NCI-H2107 treated with DMSO at 0.1 percent for 48 hours (cell line): ENCODE measurements at regions not wholly inside any gene's neighbourhood (a gene's known extent, or its start where the extent isn't known, plus 50 kb on each side); places are given as distances from the start of the nearest gene placed in this dataset.

Source experiments
- DNase-seq: peaks from one replicate; lab custom pipeline; 2025; ENCODE audit not compliant: unreplicated experiment; lab: John Stamatoyannopoulos, UW

- no peak for DNase-seq
Measured at GRCh38 chr12:45102818-45103217, 51.9 kb upstream of the DBX2 start.

- DNase-seq: no peak
Measured at GRCh38 chr12:45105996-45106395, 55.1 kb upstream of the DBX2 start.

- DNase-seq: no peak
Measured at GRCh38 chr12:45112306-45112705, 61.4 kb upstream of the DBX2 start.

- no peak for DNase-seq
Measured at GRCh38 chr12:45121224-45121623, 70.3 kb upstream of the DBX2 start.

DNA sequence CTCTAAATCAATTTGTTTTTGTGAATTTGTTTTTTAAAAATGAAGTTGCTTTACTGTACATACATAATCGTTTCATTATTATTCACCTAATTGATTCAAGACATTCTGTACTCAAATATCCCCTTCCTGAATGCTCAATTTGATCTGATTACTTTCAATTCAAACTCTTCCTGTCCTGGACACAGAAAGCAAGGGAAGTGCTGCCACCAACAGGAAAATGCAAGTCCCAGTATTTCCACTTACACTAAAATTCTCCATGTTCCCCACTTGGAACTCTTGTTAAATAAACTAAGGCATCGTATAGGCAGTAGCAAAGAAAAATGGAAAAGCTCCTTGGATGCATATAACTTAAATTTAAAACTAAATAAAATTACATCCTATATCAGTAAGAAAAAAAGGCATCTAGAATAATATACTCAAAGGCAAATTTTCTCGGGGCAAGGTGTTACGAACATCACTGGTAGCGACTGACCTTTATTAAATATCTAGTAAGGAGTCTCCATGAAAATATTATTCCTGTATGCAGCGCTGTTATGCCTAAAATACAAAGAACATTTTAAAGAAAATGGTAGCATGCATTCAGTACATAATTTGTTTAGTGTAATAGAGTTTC is 72.0 kb upstream of the DBX2 start:
- no peak for DNase-seq

GRCh38 chr12:45124485-45125155 is 73.7 kb upstream of the DBX2 start:
- no peak for DNase-seq

GRCh38 chr12:45125997-45126396 is 75.1 kb upstream of the DBX2 start:
- no peak for DNase-seq

GRCh38 chr12:45128637-45129036 is 77.7 kb upstream of the DBX2 start:
- DNase-seq: no peak

DNA sequence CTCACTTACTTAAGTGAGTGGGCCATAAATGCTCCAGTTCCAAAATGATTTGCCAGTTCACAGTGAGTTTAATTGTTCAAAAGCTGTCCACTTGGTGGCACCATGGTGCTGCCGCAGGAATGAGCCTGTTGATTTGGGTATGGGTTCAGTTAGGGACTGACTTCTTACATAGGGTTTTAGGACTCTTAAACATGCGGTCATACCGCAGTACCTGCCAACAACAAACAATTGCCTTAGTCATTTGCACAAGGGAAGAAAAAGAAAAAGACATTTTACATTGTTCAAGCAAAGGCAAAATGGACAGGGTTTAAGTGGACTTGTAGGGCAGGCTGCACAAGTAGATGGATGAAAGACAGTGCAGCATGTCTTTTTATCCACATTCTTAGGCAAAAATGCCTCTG is 80.0 kb upstream of the DBX2 start:
- peak; percentile 73 for DNase-seq

- DNase-seq: no peak
Measured at GRCh38 chr12:45131506-45131905, 80.6 kb upstream of the DBX2 start.

- DNase-seq: no peak
Measured at GRCh38 chr12:45138609-45139008, 77.3 kb upstream of the ANO6 start.

GRCh38 chr12:45148006-45148405 is 67.9 kb upstream of the ANO6 start:
- DNase-seq: no peak

- DNase-seq: no peak
Measured at GRCh38 chr12:45148619-45149018, 67.3 kb upstream of the ANO6 start.

- no peak for DNase-seq
Measured at GRCh38 chr12:45165284-45165683, 50.6 kb upstream of the ANO6 start.

- no peak for DNase-seq
Measured at GRCh38 chr12:45166056-45166455, 49.8 kb upstream of the ANO6 start.
